ENCODE measurements at regions not wholly inside any gene's neighbourhood (a gene's known extent, or its start where the extent isn't known, plus 50 kb on each side); places are given as distances from the start of the nearest gene placed in this dataset.

GRCh38 chr17:33385713-33386112 lies 92.6 kb upstream of the ASIC2 start (continued):
- TF ChIP-seq ZNF556 (CRISPR knock-in tag; IDR thresholded peaks at IDR 0.05; ENCODE audit: borderline replicate concordance), result no peak

DNA sequence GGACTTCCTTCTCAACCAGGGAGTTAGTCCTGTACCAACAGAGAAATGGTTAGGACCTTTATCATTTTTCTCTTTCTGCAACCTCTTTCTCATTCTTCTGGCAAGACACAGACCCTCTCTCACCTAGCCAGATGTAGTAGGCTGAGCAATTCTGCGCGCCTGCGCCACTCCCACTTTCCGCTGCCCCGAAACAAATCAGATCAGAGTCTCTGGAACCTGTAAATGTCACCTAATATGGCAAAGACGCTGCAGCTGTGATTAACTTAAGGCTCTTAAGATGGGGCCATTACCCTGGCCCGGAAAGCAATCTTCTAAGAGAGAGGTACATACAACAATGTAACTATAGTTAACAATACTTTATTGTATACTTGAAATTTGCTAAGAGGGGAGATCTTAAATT lies 94.3 kb upstream of the ASIC2 start:
- H3K9me3 ChIP-seq (ENCODE audit: low read length), result no peaks in the 10 kb centered on the region
- H3K4me1 ChIP-seq (ENCODE audit: insufficient read depth, low read length), result peaks cover 7% of the 10 kb centered on the region; the same call in 1 of the 2 replicates
- no peaks in the 10 kb centered on the region for H3K27me3 ChIP-seq (ENCODE audit: control insufficient read depth in 1 of 2, insufficient read depth in 2 of 2, low read length in 2 of 2)
- DNase-seq (ENCODE audit: low spot score) (no peak), FAIRE-seq (no peak), ATAC-seq (no peak)
- no peak for TF ChIP-seq ZBTB20 (CRISPR knock-in tag; IDR thresholded peaks at IDR 0.05; ENCODE audit: borderline replicate concordance, low read depth)
- TF ChIP-seq, protein P1, sequence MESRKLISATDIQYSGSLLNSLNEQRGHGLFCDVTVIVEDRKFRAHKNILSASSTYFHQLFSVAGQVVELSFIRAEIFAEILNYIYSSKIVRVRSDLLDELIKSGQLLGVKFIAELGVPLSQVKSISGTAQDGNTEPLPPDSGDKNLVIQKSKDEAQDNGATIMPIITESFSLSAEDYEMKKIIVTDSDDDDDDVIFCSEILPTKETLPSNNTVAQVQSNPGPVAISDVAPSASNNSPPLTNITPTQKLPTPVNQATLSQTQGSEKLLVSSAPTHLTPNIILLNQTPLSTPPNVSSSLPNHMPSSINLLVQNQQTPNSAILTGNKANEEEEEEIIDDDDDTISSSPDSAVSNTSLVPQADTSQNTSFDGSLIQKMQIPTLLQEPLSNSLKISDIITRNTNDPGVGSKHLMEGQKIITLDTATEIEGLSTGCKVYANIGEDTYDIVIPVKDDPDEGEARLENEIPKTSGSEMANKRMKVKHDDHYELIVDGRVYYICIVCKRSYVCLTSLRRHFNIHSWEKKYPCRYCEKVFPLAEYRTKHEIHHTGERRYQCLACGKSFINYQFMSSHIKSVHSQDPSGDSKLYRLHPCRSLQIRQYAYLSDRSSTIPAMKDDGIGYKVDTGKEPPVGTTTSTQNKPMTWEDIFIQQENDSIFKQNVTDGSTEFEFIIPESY (CRISPR knock-in tag; IDR thresholded peaks at IDR 0.05), result no peak
- no peaks in the 10 kb centered on the region for H4K20me1 ChIP-seq (ENCODE audit: insufficient read depth, low read length)
- in situ Hi-C loops (cut with HindIII; ENCODE audit: extremely low pct_ligation_motif_present, low pct_unique_long_range_greater_than_20kb) (no loop called here), intact Hi-C loops (cut with micrococcal nuclease; ENCODE audit: unreplicated experiment) (no loop called here)
- no peak overlapping the region for H3K4me2 ChIP-seq (ENCODE audit: low read depth, low read length)
- no peak overlapping the region for H3K9ac ChIP-seq (ENCODE audit: insufficient read depth, low read depth, low read length)
- no peak overlapping the region for H3K4me3 ChIP-seq (replicated peaks in 1 of 3; ENCODE audit: insufficient read depth in 1 of 3, low read depth in 2 of 3, low read length in 3 of 3)
- H3K79me2 ChIP-seq (ENCODE audit: insufficient read depth, low read length), result no peaks in the 10 kb centered on the region
- CTCF ChIA-PET (ENCODE audit: low intra/inter-chr PET ratio, low total read pairs), result no interaction called here
- H3K27ac ChIP-seq (ENCODE audit: extremely low read length, insufficient read depth, low read length), result no peak overlapping the region
- H2AFZ ChIP-seq (ENCODE audit: low read length), result no peak overlapping the region
- no TSS peak for BruUV-seq (replicated peaks)
- no peaks in the 10 kb centered on the region for H3K36me3 ChIP-seq (replicated peaks in 1 of 2; ENCODE audit: control insufficient read depth in 1 of 2, insufficient read depth in 2 of 2, low read length in 2 of 2)
- POLR2A ChIA-PET, result no interaction called here
- 73% methylated on average over 7 of the region's 7 CpGs for WGBS (ENCODE audit: low lambda C conversion rate)

DNA sequence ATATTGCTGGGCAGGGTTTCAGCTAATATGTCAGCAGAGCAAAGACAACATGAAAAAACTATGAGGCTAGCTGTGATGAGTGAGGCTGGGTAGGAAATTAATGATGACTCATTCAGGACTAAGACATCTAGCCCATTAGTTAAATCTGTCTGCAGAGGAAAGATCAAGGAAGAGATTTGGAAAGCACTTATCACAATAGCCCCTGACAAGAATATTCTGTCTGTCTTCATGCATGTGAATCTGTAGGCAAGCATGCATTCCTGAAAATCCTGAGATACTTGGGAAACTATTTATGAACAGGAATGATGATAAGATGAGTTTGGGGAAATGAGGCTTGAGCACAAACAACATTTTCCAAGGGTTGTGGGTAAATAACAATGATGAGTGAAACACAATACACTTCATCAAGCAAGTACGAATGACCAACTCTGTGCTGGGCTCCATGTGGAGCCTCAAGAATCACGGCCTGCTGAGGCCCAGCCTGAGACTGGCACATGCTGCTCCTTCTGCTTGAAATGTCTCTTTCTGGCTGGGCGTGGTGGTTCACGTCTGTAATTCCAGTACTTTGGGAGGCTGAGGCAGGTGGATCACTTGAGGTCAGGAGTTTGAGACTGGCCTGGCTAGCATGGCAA lies 96.5 kb upstream of the ASIC2 start:
- Histone ChIP-seq H2AFZ (ENCODE audit: low read length) (no peak overlapping the region), H3K4me1 (ENCODE audit: insufficient read depth, low read length) (no peaks in the 10 kb centered on the region; the same call in 1 of the 2 replicates), H3K4me3 (replicated peaks in 1 of 3; ENCODE audit: insufficient read depth in 1 of 3, low read depth in 2 of 3, low read length in 3 of 3) (no peak overlapping the region), H4K20me1 (ENCODE audit: insufficient read depth, low read length) (no peaks in the 10 kb centered on the region), H3K79me2 (ENCODE audit: insufficient read depth, low read length) (no peaks in the 10 kb centered on the region), H3K27me3 (ENCODE audit: control insufficient read depth in 1 of 2, insufficient read depth in 2 of 2, low read length in 2 of 2) (no peaks in the 10 kb centered on the region), H3K9me3 (ENCODE audit: low read length) (no peaks in the 10 kb centered on the region; the same call in 1 of the 2 replicates), H3K9ac (ENCODE audit: insufficient read depth, low read depth, low read length) (no peak overlapping the region), H3K36me3 (replicated peaks in 1 of 2; ENCODE audit: control insufficient read depth in 1 of 2, insufficient read depth in 2 of 2, low read length in 2 of 2) (no peaks in the 10 kb centered on the region), H3K27ac (ENCODE audit: extremely low read length, insufficient read depth, low read length) (no peak overlapping the region), H3K4me2 (ENCODE audit: low read depth, low read length) (no peak overlapping the region)
- FAIRE-seq (no peak), DNase-seq (ENCODE audit: low spot score) (no peak), ATAC-seq (no peak)
- in situ Hi-C loops (cut with HindIII; ENCODE audit: extremely low pct_ligation_motif_present, low pct_unique_long_range_greater_than_20kb), result no loop called here
- WGBS (ENCODE audit: low lambda C conversion rate), result 3% methylated on average over 4 of the region's 4 CpGs
- intact Hi-C loops (cut with micrococcal nuclease; ENCODE audit: unreplicated experiment), result no loop called here
- ChIA-PET CTCF (ENCODE audit: low intra/inter-chr PET ratio, low total read pairs) (no interaction called here), POLR2A (no interaction called here)
- no TSS peak for BruUV-seq (replicated peaks)
- no peak for TF ChIP-seq ATF7-NPFF (CRISPR knock-in tag; IDR thresholded peaks at IDR 0.05; ENCODE audit: low read depth)
- TF ChIP-seq ZSCAN29 (CRISPR knock-in tag; conservative IDR thresholded peaks at IDR 0.05), result no peak
- no peak for TF ChIP-seq MXD3 (CRISPR knock-in tag; IDR thresholded peaks at IDR 0.05)
- no peak for TF ChIP-seq ZNF501 (CRISPR knock-in tag; IDR thresholded peaks at IDR 0.05)
- TF ChIP-seq SRY (CRISPR knock-in tag; IDR thresholded peaks at IDR 0.05), result no peak
- TF ChIP-seq, protein P2, sequence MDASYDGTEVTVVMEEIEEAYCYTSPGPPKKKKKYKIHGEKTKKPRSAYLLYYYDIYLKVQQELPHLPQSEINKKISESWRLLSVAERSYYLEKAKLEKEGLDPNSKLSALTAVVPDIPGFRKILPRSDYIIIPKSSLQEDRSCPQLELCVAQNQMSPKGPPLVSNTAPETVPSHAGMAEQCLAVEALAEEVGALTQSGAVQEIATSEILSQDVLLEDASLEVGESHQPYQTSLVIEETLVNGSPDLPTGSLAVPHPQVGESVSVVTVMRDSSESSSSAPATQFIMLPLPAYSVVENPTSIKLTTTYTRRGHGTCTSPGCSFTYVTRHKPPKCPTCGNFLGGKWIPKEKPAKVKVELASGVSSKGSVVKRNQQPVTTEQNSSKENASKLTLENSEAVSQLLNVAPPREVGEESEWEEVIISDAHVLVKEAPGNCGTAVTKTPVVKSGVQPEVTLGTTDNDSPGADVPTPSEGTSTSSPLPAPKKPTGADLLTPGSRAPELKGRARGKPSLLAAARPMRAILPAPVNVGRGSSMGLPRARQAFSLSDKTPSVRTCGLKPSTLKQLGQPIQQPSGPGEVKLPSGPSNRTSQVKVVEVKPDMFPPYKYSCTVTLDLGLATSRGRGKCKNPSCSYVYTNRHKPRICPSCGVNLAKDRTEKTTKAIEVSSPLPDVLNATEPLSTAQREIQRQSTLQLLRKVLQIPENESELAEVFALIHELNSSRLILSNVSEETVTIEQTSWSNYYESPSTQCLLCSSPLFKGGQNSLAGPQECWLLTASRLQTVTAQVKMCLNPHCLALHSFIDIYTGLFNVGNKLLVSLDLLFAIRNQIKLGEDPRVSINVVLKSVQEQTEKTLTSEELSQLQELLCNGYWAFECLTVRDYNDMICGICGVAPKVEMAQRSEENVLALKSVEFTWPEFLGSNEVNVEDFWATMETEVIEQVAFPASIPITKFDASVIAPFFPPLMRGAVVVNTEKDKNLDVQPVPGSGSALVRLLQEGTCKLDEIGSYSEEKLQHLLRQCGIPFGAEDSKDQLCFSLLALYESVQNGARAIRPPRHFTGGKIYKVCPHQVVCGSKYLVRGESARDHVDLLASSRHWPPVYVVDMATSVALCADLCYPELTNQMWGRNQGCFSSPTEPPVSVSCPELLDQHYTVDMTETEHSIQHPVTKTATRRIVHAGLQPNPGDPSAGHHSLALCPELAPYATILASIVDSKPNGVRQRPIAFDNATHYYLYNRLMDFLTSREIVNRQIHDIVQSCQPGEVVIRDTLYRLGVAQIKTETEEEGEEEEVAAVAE (CRISPR knock-in tag; IDR thresholded peaks at IDR 0.05; ENCODE audit: borderline replicate concordance), result no peak
- no peak for TF ChIP-seq EEA1 (CRISPR knock-in tag; IDR thresholded peaks at IDR 0.05; ENCODE audit: borderline replicate concordance)

All from HepG2 (cell line).